SH-SY5Y (cell line): ENCODE measurements at regions not wholly inside any gene's neighbourhood (a gene's known extent, or its start where the extent isn't known, plus 50 kb on each side); places are given as distances from the start of the nearest gene placed in this dataset.

Experiments used
- GATA2 ChIP-seq: IDR thresholded peaks from 2 replicates; pipeline ENCODE4 v1.6.1; 2011; ENCODE audit warnings: mild to moderate bottlenecking, low read depth, low read length
- GATA3 ChIP-seq: IDR thresholded peaks from 2 replicates; pipeline ENCODE4 v1.6.1; 2011; ENCODE audit warnings: low read depth, mild to moderate bottlenecking, low read length, moderate library complexity

DNA sequence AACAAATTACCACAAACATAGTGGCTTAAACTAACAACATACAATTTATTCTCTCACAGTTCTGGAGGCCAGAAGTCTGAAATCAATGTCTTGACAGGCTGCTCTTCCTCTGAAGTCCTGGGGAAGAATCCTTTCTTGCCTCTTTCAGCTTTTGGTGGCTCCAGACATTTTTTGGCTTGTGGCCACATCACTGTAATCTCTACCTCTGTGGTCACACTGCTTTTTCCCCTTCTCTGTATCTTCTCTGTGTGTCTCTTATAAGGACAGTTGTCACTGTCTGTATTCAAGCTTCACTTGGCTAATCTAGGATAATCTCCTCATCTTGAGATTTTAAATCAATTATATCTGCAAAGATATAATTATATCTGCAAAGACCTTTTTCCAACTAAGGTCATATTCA, 80.3 kb upstream of the ABHD2 start:
- TF ChIP-seq GATA3 (no peak), GATA2 (no peak)

DNA sequence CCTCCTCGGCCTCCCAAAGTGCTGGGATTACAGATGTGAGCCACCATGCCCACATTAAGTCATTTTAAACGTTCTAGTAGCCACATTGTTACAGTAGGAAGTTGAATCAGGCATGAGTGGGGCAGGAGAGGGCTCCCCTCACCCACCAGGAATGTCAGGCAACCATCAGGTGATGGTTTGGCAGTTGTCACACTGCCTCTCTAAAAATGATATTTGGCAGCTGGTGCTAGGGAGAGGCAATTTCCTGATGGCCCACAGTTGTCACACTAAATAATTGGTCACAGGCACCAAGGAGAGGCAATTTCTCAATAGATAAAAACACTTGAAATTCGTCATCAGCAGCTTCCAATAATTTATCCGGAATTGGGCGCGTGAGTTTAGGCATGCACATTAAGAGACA, 79.2 kb upstream of the ABHD2 start:
- TF ChIP-seq GATA2: no peak
- no peak for TF ChIP-seq GATA3

DNA sequence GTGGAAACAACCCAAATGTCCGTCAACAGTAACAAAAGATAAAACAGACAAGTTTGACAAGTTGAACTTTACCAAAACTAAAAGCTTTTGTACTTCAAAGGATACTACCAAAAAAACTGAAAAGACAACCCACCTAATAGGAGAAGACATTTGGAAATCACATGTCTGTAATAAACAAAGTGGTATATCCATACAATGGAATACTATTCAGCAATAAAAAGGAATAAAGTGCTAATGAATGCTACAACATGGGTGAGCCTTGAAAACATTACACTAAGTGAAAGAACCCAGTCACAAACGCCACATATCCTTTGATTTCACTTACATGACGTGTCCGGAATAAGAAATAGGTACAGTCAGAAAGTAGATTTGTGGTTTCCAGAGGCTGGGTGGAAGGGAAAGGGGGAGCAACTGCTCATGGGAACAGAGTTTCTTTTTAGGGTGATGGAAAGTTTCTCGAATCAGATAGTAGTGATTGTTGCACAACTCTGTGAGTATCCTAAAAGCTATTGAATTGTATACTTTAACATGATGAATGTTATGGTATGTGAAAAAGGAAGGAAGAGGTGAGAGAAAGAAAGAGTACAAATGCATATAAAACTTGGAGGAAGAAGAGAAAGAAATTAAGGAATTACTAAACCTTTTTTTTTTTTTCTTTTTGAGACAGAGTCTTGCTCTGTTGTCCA, 72.7 kb upstream of the ABHD2 start:
- no peak for TF ChIP-seq GATA2
- TF ChIP-seq GATA3: no peak

DNA sequence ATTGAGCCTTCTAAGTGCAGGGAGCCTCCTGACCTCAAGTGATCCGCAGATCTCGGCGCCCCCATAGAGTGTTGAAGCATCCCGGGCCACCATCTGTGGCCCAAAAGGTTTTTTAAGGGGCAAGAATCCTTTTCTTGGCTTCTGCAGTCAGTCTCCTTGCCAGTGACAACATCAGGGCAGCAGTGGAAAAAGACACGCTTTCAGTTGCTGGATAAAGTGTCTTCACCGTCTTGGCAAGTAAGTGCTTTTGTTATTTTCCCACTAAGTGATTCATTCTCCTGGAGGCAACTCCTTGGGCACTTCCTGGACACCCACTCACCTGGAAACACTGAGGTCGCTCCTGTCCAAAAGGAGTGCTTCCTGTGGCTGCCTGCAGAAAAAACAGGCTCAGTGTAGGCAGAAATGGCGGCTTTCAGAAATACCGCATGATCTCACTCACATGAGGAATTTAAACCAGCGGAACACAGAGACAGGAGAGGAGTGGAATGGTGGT, 71.7 kb upstream of the ABHD2 start:
- TF ChIP-seq GATA3 (no peak), GATA2 (no peak)

DNA sequence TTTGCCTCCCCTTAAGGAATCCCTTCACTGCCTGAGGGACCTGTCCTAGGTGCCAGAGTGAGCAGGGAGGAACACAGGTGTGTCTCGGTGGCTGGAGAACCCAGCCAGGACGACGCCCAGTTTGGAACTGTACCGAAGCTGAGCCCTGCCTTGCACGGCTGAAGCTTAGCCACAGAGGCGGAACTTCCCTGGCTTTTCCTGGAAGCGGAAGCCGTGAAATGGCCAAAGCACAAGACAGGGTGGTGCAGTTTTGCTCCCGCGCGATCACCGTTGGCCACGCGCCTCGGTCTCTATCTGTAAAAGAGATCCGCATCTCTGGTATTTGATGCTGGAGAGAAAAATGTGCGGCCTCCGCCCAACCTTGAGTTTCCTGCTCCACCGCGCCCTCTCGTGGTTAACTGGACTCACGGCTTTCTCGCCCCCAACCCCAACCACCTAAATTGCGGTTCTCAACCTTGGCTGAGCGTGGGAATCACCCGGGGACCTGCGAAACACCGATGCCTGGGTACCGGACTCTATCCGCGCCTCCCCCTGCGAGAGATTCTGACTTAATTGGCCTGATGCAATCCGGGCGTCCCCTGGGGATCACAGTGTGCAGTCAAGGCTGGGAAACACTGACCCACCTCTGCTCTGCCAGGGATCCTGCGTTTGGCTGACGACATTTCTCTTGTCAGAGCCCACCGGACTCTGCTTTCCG, 70.7 kb upstream of the ABHD2 start:
- TF ChIP-seq GATA2: peak; percentile 64
- no peak for TF ChIP-seq GATA3

DNA sequence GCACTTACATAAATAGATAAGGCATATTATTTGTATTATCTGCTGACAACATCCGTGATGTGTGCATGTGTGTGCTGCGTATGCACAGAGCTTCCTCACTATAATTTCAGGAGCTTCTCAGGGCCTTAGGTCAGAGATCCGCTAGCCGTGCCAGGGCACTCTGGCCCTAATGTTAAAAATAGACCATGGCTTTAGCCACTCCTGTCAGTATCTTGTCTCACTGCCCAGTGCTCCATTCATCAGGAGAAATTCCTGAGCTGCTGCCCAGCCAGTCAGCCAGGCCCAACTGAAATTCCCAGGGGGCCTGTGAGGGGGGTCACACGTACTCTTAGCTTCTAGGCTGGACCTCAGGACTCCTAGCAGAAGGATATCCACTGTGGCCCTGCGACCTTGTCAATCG, 70.0 kb upstream of the ABHD2 start:
- no peak for TF ChIP-seq GATA3
- TF ChIP-seq GATA2: no peak

DNA sequence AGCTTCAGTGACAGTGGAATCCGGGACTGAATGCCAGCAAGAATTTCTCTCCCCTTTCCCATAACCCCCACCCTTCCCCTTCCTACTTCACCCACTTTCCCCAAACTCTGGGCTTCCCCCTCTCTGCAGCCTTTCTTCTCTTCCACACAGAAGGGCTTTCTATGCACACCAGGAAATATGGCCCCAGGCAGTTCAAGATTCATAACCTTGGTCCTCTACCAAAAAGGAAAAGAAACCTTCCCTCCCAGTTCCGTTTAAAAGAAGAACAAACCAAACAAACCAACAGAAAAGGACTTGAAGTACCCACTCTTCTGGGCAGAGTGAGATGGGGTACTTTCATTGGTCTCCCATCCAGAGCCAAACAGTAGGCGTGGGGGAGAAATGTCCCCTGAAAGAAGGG, 68.8 kb upstream of the ABHD2 start:
- TF ChIP-seq GATA3: no peak
- TF ChIP-seq GATA2: no peak

DNA sequence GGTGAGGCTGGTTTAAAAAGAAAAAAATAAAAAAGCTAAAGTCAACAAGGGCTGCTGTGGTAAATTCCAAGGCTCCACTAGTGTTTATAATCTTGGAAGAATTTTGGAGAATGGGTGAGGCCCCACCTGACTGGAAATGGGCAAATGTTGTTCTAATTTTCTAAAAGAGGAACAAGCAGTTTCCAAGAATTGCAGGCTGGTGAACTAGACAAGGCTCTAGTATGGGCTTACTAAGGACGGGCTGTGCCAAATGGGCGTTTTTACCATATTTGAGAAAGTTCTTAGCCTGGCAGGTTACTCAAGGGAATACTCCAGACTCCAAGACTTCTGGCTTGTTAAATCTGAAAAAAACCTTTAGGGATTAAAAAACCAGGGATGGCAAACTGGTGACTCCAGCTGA, 67.0 kb upstream of the ABHD2 start:
- TF ChIP-seq GATA2: no peak

DNA sequence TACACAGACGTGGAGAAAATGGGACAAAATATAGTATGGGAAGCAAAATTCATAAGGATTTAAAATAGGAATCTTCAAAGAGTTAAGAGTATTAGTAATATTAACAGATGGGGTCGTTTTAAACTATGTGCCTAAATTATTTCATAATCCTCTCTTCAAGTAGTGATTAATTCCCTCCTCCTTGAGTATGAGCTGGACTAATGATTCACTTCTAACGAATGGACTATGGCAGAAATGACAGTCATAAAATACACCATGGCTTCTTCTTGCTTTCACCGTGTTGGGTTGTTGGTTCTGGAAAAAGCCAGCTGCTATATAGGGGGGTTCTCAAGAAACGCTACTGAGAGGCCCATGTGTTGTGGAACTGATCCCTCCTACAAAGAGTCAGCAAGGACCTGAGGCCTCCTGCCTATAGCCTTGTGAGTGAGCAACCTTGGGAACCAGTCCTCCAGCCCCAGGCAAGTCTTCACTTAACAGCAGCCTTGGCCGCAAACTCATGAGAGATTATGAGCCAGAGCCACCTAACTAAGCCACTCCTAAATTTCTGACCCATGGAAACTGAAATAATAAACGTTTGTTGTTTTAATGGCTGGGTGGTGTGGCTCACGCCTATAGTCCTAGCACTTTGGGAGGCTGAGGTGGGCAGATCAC, 64.8 kb upstream of the ABHD2 start:
- TF ChIP-seq GATA2: no peak
- no peak for TF ChIP-seq GATA3

DNA sequence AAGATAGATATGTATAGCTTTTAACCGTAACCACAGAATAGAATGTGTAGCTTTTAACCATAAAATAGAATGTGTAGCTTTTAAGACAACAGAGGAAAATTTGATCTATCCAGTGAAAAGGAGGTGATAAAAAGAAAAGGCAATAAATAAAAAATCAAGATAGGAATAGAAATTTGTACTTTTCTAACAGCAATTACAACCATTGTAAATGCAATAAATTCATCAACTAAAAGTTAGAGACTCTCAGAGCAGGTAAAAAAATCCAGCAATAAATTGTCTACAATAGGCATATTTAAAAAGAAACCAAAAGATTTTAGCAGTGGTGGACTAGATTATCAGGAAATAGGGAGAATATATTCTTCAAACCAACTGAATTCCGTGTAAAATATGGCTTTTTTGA, 63.8 kb upstream of the ABHD2 start:
- TF ChIP-seq GATA3: no peak

DNA sequence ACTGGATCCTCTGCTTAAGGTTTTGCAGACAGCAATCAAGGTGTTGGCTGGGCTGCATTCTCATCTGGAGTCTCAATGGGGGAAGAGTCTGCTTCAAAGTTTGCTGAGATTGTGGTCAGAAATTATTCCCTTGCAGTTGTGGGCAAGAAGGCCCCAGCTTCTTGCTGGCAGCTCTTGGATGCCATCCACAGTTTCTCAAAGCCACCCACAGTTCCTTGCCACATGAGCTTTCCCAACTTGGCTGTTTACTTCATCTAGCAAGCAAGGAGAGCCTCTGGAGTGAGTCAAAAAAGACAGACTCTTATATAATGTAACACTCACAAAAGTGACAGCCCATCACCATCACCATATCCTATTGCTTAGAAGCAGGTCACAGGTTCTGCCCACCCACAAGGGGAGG, 62.1 kb upstream of the ABHD2 start:
- TF ChIP-seq GATA3 (no peak), GATA2 (no peak)

DNA sequence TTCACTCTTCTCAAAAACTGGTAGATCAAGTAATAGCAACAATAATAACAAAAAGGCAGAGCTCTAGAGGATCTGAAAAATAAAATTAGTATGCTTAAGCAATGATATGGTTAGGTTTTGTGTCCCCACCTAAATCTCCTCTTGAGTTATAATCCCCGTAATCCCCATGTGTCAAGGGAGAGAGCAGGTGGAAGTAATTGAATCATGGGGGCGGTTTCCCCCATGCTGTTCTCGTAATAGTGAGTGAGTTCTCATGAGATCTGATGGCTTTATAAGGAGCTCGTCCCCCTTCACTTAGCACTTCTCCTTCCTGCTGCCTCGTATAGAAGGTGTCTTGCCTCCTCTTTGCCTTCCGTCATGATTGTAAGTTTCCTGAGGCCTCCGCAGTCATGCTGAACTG, 60.2 kb upstream of the ABHD2 start:
- TF ChIP-seq GATA2: no peak

DNA sequence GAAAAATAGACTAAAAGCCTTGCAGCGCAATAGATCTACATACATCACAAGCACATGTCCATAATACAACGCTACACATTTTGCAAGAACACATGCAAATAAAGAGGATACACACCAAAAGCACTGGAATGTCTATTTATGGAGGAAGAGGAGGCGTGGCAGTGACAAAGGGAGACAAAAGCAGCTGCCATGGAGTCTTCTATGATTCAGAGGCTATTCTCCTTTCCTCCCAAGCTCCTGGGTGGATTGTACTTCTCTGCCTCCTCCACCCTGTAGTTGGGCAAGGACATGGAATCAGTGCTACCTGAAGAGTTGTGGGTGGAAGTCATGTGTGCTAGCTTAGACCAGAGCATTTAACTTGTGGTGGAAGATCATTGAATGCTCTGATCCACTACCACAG, 57.9 kb upstream of the ABHD2 start:
- TF ChIP-seq GATA3 (no peak), GATA2 (no peak)

DNA sequence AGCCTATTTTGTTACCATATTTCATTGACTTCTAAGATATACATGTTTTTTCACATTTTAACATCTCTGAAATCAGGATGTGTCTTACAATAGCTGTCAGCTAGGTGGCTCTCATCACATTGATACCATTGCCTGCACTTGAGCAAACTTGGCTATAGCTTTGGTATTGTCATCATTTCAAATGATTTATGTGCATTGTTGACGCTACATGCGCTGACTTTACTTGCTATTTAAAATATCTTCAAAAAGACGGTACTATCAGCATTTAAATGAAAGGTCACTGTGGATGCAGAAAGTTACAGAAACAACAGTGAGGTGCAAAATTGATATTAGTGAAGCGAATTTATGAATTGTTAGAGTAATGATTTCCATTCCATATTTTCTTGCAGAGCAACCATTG, 54.0 kb upstream of the ABHD2 start:
- TF ChIP-seq GATA3: no peak
- no peak for TF ChIP-seq GATA2

DNA sequence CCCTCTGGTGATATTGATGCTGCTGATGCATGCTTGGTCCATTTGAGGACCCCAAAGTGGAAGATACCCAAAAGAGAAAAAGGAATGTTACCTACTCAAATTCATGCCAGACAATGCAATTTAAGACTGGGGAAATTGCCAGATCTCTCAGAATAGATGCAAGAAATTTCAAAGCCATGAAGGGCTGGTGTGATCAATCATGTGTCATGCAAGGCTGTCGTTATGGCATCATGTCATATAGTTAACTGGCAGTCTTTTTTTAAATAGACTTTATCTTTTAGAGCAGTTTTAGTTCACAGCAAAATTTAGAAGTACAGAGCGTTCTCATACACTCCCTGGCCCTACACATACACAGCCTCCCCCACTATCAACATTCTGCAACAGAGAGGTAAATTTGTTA, 53.1 kb upstream of the ABHD2 start:
- TF ChIP-seq GATA2 (no peak), GATA3 (no peak)
